Mesenchymal stem cell (in vitro differentiated cells and primary cell): ENCODE measurements at regions not wholly inside any gene's neighbourhood (a gene's known extent, or its start where the extent isn't known, plus 50 kb on each side); places are given as distances from the start of the nearest gene placed in this dataset.

Source experiments
- DNase-seq: peaks from one replicate; pipeline ENCODE4 v3.0.0-alpha.2; 2013
- H2AFZ ChIP-seq: one replicate; pipeline ENCODE4 v1.6.1; 2013; ENCODE audit warnings: low read depth, mild to moderate bottlenecking, control low read depth, inconsistent platforms, low read length, moderate library complexity
- H2AK5ac ChIP-seq: 2 replicates; pipeline ENCODE4 v1.6.1; 2013; ENCODE audit warnings: low read length, moderate library complexity, mild to moderate bottlenecking, inconsistent platforms; ENCODE audit not compliant: severe bottlenecking
- H2BK120ac ChIP-seq: one replicate; pipeline ENCODE4 v1.6.1; 2013; ENCODE audit warnings: low read depth, mild to moderate bottlenecking, inconsistent platforms, low read length, moderate library complexity
- H2BK12ac ChIP-seq, 2 experiments: one replicate each; pipeline ENCODE4 v1.6.1; 2013; ENCODE audit warnings: inconsistent platforms in 2 of 2, low read length in 2 of 2, mild to moderate bottlenecking in 2 of 2, moderate library complexity in 2 of 2, control low read depth in 1 of 2
- H2BK15ac ChIP-seq: one replicate; pipeline ENCODE4 v1.6.1; 2013; ENCODE audit warnings: mild to moderate bottlenecking, low read depth, inconsistent platforms; ENCODE audit not compliant: poor library complexity, severe bottlenecking
- H2BK5ac ChIP-seq: 2 replicates; pipeline ENCODE4 v1.6.1; 2013; ENCODE audit warnings: low read depth, mild to moderate bottlenecking, low read length, control low read depth, inconsistent platforms; ENCODE audit not compliant: poor library complexity, severe bottlenecking
- H3K14ac ChIP-seq, 2 experiments: one replicate each; pipeline ENCODE4 v1.6.1; 2013; ENCODE audit warnings: inconsistent platforms in 2 of 2, low read length in 2 of 2, control low read depth in 1 of 2, mild to moderate bottlenecking in 1 of 2, moderate library complexity in 1 of 2
- H3K18ac ChIP-seq, 2 experiments: one replicate each; pipeline ENCODE4 v1.6.1; 2013; ENCODE audit warnings: inconsistent platforms in 2 of 2, low read length in 2 of 2, control low read depth in 1 of 2, low read depth in 1 of 2, mild to moderate bottlenecking in 1 of 2
- H3K23ac ChIP-seq, 2 experiments: one replicate each; pipeline ENCODE4 v1.6.1; 2013; ENCODE audit warnings: inconsistent platforms in 2 of 2, low read length in 2 of 2, mild to moderate bottlenecking in 2 of 2, moderate library complexity in 2 of 2, control low read depth in 1 of 2
- H3K27ac ChIP-seq: 2 replicates; pipeline ENCODE4 v1.5.1; 2013; ENCODE audit warnings: mild to moderate bottlenecking, moderate library complexity, low read length, control low read depth, inconsistent platforms; ENCODE audit not compliant: poor library complexity, severe bottlenecking
- H3K27me3 ChIP-seq, 2 experiments: 2 replicates each; pipeline versions ENCODE4 v1.6.1 to v1.7.0; 2013; ENCODE audit warnings: low read length in 2 of 2, mild to moderate bottlenecking in 2 of 2, moderate library complexity in 2 of 2, control low read depth in 1 of 2, inconsistent platforms in 1 of 2; ENCODE audit not compliant: control insufficient read depth in 1 of 2, insufficient read depth in 1 of 2
- H3K36me3 ChIP-seq, 2 experiments: 2 replicates each; pipeline versions ENCODE4 v1.6.1 to v1.7.0; 2013; ENCODE audit warnings: low read length in 2 of 2, control low read depth in 1 of 2, inconsistent platforms in 1 of 2, low read depth in 1 of 2, mild to moderate bottlenecking in 1 of 2; ENCODE audit not compliant: insufficient read depth in 2 of 2, control insufficient read depth in 1 of 2
- H3K4ac ChIP-seq, 2 experiments: one replicate each; pipeline ENCODE4 v1.6.1; 2013; ENCODE audit warnings: inconsistent platforms in 2 of 2, low read length in 2 of 2, mild to moderate bottlenecking in 2 of 2, moderate library complexity in 2 of 2, control low read depth in 1 of 2, low read depth in 1 of 2
- H3K4me1 ChIP-seq: 2 replicates; pipeline ENCODE4 v1.6.1; 2013; ENCODE audit warnings: low read depth, low read length, control low read depth; ENCODE audit not compliant: control insufficient read depth, insufficient read depth
- H3K4me2 ChIP-seq: 2 replicates; pipeline ENCODE4 v1.6.1; 2013; ENCODE audit warnings: low read length, mild to moderate bottlenecking, inconsistent platforms; ENCODE audit not compliant: poor library complexity, severe bottlenecking
- H3K4me3 ChIP-seq, 2 experiments: 2 replicates each; pipeline versions ENCODE4 v1.5.1 to v1.7.0; 2013; ENCODE audit warnings: low read length in 2 of 2, mild to moderate bottlenecking in 2 of 2, control low read depth in 1 of 2, low read depth in 1 of 2; ENCODE audit not compliant: insufficient read depth in 1 of 2
- H3K79me1 ChIP-seq: replicated peaks from 2 replicates; pipeline ENCODE4 v1.6.1; 2013; ENCODE audit warnings: mild to moderate bottlenecking, control low read depth, low read length, inconsistent platforms; ENCODE audit not compliant: poor library complexity, severe bottlenecking
- H3K9ac ChIP-seq: 2 replicates; pipeline ENCODE4 v1.7.0; 2013; ENCODE audit warnings: mild to moderate bottlenecking, low read length, moderate library complexity
- H3K9me3 ChIP-seq: 2 replicates; pipeline ENCODE4 v1.7.0; 2013; ENCODE audit warnings: mild to moderate bottlenecking, low read length; ENCODE audit not compliant: control insufficient read depth
- H4K8ac ChIP-seq: one replicate; pipeline ENCODE4 v1.6.1; 2013; ENCODE audit warnings: inconsistent platforms, mild to moderate bottlenecking, low read length, moderate library complexity
- H4K91ac ChIP-seq: one replicate; pipeline ENCODE4 v1.6.1; 2013; ENCODE audit warnings: mild to moderate bottlenecking, low read length, inconsistent platforms
- WGBS: methylation state at CpG from one replicate; pipeline ENCODE4 v1.1.7; 2013; ENCODE audit warnings: mixed read lengths; 5-methylcytosine and 5-hydroxymethylcytosine counted together

DNA sequence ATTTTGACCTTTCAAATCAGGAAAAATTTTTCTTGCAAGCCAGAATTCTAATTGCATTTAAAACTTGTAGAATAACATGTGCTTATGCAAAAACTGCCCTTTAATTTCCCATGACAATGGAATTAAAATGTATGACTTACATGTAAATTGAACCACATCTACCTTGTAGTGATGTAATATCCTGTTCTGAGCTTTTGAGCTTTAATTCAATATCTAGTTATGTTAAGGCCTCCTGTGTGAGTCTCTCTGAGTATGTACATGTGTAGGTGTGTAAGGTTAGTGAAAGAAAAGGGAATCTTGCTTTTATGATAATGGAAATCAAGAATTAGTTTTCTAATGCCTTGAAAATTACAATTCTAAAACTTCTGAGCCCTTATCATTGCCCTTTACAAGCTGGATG lies 344.8 kb upstream of the AKR1E2 start:
- Histone ChIP-seq H3K14ac (no peak overlapping the region), H3K9me3 (no peaks in the 10 kb centered on the region), H2AFZ (no peak overlapping the region)

DNA sequence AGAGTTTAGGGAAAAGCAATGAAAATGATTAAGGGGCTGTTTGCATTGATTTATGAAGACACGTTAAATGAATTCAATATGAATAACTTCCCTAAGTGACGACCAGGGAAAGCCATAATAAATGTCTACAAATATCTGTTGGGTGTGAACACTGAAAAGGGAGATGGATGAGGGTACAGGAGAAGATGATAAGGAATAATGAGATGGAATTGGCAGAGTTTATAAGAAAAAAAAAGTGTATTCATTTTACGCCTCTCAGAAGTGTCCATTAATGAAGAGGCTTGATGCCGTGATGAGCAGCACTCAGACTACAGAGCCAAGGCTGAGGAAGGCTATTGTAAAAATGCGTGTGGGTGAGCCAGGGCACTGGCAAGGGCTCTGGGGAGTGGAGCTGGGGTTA lies 346.7 kb upstream of the AKR1E2 start:
- H2BK12ac ChIP-seq = no peak overlapping the region
- no peak overlapping the region for H4K8ac ChIP-seq
- no peak overlapping the region for H3K27ac ChIP-seq
- H3K4me3 ChIP-seq = no peak overlapping the region
- no peak overlapping the region for H3K23ac ChIP-seq
- H3K14ac ChIP-seq = peak overlapping the region in 1 of 2 experiments; percentile 75
- peaks cover 2% of the 10 kb centered on the region for H3K4me1 ChIP-seq
- WGBS = 93% methylated on average over 5 of the region's 5 CpGs
- H3K9ac ChIP-seq = no peak overlapping the region
- H3K27me3 ChIP-seq = no peaks in the 10 kb centered on the region
- H4K91ac ChIP-seq = no peak overlapping the region
- H2AK5ac ChIP-seq = no peak overlapping the region
- no peaks in the 10 kb centered on the region for H3K36me3 ChIP-seq
- H3K18ac ChIP-seq = no peak overlapping the region
- no peak overlapping the region for H3K4me2 ChIP-seq
- no peaks in the 10 kb centered on the region for H3K9me3 ChIP-seq
- H3K4ac ChIP-seq = no peak overlapping the region
- no peak overlapping the region for H2AFZ ChIP-seq
- no peak overlapping the region for H2BK120ac ChIP-seq
- H3K79me1 ChIP-seq = no peaks in the 10 kb centered on the region
- H2BK5ac ChIP-seq = no peak overlapping the region
- no peak overlapping the region for H2BK15ac ChIP-seq
- no peak for DNase-seq

More for the DNA sequence above, 344.8 kb upstream of the AKR1E2 start:
- H3K4me3 ChIP-seq = no peak overlapping the region
- H2BK12ac ChIP-seq = no peak overlapping the region
- no peak overlapping the region for H3K23ac ChIP-seq
- no peaks in the 10 kb centered on the region for H3K36me3 ChIP-seq
- H3K27me3 ChIP-seq = no peaks in the 10 kb centered on the region
- H2BK120ac ChIP-seq = no peak overlapping the region
- H2BK5ac ChIP-seq = no peak overlapping the region
- no peak overlapping the region for H2AK5ac ChIP-seq
- no peak overlapping the region for H3K4ac ChIP-seq
- no peak overlapping the region for H4K8ac ChIP-seq
- no peak overlapping the region for H2BK15ac ChIP-seq
- H3K4me1 ChIP-seq = no peaks in the 10 kb centered on the region
- H3K27ac ChIP-seq = no peak overlapping the region
- no peak overlapping the region for H3K18ac ChIP-seq
- no peak for DNase-seq
- no peaks in the 10 kb centered on the region for H3K79me1 ChIP-seq
- H3K9ac ChIP-seq = no peak overlapping the region
- no peak overlapping the region for H3K4me2 ChIP-seq
- H4K91ac ChIP-seq = no peak overlapping the region

DNA sequence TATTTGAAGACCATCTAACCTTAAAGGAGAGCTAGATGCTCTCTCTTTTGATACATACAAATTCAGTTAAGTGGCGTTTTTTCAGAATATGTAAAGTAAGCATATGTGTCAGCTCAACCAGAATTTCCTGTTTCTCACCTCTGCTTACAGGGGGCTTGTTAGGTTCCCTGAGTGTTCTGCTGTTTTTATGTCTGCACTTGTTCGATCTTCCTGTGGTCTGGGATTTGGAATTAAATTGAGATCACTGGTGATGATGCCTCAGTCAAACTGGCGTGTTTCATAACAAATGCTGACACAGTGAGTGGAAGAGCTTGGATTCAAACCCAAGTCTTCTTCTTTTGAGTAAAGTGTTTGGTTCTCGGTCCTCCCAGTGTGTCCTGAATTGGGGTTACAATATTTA lies 348.3 kb upstream of the AKR1E2 start:
- H3K4ac ChIP-seq = no peak overlapping the region
- no peaks in the 10 kb centered on the region for H3K9me3 ChIP-seq
- no peak overlapping the region for H3K14ac ChIP-seq
- H2AFZ ChIP-seq = no peak overlapping the region
- no peak for DNase-seq
- peaks cover 2% of the 10 kb centered on the region for H3K4me1 ChIP-seq
- no peak overlapping the region for H2BK12ac ChIP-seq
- H3K9ac ChIP-seq = no peak overlapping the region
- no peak overlapping the region for H4K91ac ChIP-seq
- no peaks in the 10 kb centered on the region for H3K36me3 ChIP-seq
- 67% methylated on average over 2 of the region's 4 CpGs for WGBS
- no peak overlapping the region for H4K8ac ChIP-seq
- no peaks in the 10 kb centered on the region for H3K79me1 ChIP-seq
- no peak overlapping the region for H3K4me3 ChIP-seq
- H2BK15ac ChIP-seq = no peak overlapping the region
- no peak overlapping the region for H3K4me2 ChIP-seq
- H3K18ac ChIP-seq = no peak overlapping the region
- no peak overlapping the region for H3K27ac ChIP-seq
- no peak overlapping the region for H2BK5ac ChIP-seq
- no peak overlapping the region for H2BK120ac ChIP-seq
- no peaks in the 10 kb centered on the region for H3K27me3 ChIP-seq
- H2AK5ac ChIP-seq = no peak overlapping the region
- no peak overlapping the region for H3K23ac ChIP-seq

DNA sequence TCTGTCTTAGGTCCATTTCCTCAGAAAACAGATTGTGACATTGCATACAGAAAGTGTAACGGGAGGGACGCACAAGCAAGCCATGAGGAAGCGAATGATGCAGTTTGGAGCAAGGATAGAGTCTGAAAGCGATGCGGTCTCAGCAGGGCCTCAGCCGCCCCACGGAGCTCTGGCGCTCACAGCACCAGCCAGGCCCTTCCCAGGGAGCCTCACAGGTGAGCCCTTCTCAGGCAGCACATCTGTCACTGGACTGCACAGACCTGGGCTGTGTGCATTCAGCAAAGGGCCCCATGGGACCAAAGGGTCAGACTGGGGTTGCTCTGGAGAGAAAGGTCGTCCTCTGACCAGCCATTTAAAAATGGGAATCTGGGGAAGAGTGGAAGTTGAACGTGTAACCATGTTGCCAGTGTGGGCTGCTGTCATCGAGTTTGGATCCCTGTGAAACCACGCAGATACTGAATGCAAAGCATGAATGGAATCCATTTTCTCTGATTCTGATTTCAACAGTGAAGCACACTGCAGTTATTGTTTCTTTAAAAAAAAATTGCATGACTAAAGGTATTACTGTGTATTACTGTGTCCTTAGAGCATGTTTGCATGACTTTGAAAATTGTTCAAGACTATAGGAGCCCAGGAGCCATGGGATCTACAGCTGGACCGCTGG lies 350.0 kb upstream of the AKR1E2 start:
- H4K91ac ChIP-seq = no peak overlapping the region
- H3K4me2 ChIP-seq = no peak overlapping the region
- H2AK5ac ChIP-seq = no peak overlapping the region
- no peaks in the 10 kb centered on the region for H3K27me3 ChIP-seq
- no peak overlapping the region for H3K9ac ChIP-seq
- no peaks in the 10 kb centered on the region for H3K9me3 ChIP-seq
- H3K4ac ChIP-seq = no peak overlapping the region
- no peak overlapping the region for H2BK12ac ChIP-seq
- H3K79me1 ChIP-seq = no peaks in the 10 kb centered on the region
- H4K8ac ChIP-seq = no peak overlapping the region
- H3K27ac ChIP-seq = no peak overlapping the region
- no peak overlapping the region for H2BK120ac ChIP-seq
- no peak overlapping the region for H3K23ac ChIP-seq
- DNase-seq = no peak
- WGBS = 93% methylated on average over 13 of the region's 13 CpGs
- H3K4me1 ChIP-seq = peaks cover 2% of the 10 kb centered on the region
- H2AFZ ChIP-seq = no peak overlapping the region
- H3K36me3 ChIP-seq = no peaks in the 10 kb centered on the region
- no peak overlapping the region for H2BK5ac ChIP-seq
- H3K14ac ChIP-seq = no peak overlapping the region
- H3K18ac ChIP-seq = peak overlapping the region in 1 of 2 experiments; percentile 11
- no peak overlapping the region for H2BK15ac ChIP-seq
- no peak overlapping the region for H3K4me3 ChIP-seq
